ENCODE measurements at regions not wholly inside any gene's neighbourhood (a gene's known extent, or its start where the extent isn't known, plus 50 kb on each side); places are given as distances from the start of the nearest gene placed in this dataset.

- no peak overlapping the region for H3K27ac ChIP-seq (ENCODE audit: low read length)
- no CpG with 5 or more reads among the region's 17 CpGs for WGBS (ENCODE audit: insufficient coverage, insufficient read length)
- H3K27me3 ChIP-seq (ENCODE audit: control insufficient read depth, insufficient read depth, low read length), result no peaks in the 10 kb centered on the region
- DNase-seq (ENCODE audit: low read depth, low spot score), result no peak
- H3K9me3 ChIP-seq (ENCODE audit: control insufficient read depth, insufficient read depth, low read length), result no peaks in the 10 kb centered on the region
- no peaks in the 10 kb centered on the region for H3K36me3 ChIP-seq (ENCODE audit: control insufficient read depth, insufficient read depth, low read length)
- peaks cover 1% of the 10 kb centered on the region; the same call in 1 of the 2 replicates for H3K4me1 ChIP-seq (ENCODE audit: control insufficient read depth, insufficient read depth, low read length)
- no peak overlapping the region for H3K4me3 ChIP-seq (ENCODE audit: low read length)
Measured at GRCh38 chr16:85357924-85358505, 245.7 kb upstream of the CIBAR2 start.

- no CpG with 5 or more reads among the region's 10 CpGs for WGBS (ENCODE audit: insufficient coverage, insufficient read length)
- Histone ChIP-seq H3K4me1 (ENCODE audit: control insufficient read depth, insufficient read depth, low read length) (peaks cover 1% of the 10 kb centered on the region; the same call in 1 of the 2 replicates), H3K27me3 (ENCODE audit: control insufficient read depth, insufficient read depth, low read length) (no peaks in the 10 kb centered on the region), H3K36me3 (ENCODE audit: control insufficient read depth, insufficient read depth, low read length) (no peaks in the 10 kb centered on the region), H3K27ac (ENCODE audit: low read length) (no peak overlapping the region), H3K9me3 (ENCODE audit: control insufficient read depth, insufficient read depth, low read length) (no peaks in the 10 kb centered on the region), H3K4me3 (ENCODE audit: low read length) (no peak overlapping the region)
- DNase-seq (ENCODE audit: low read depth, low spot score), result no peak
Measured at GRCh38 chr16:85358704-85359146, 246.5 kb upstream of the CIBAR2 start.

GRCh38 chr16:85359147-85359822, 247.0 kb upstream of the CIBAR2 start:
- no peak overlapping the region for H3K4me3 ChIP-seq (ENCODE audit: low read length)
- H3K27ac ChIP-seq (ENCODE audit: low read length), result no peak overlapping the region
- WGBS (ENCODE audit: insufficient coverage, insufficient read length), result no CpG with 5 or more reads among the region's 21 CpGs
- no peaks in the 10 kb centered on the region for H3K36me3 ChIP-seq (ENCODE audit: control insufficient read depth, insufficient read depth, low read length)
- DNase-seq (ENCODE audit: low read depth, low spot score), result no peak
- H3K4me1 ChIP-seq (ENCODE audit: control insufficient read depth, insufficient read depth, low read length), result peaks cover 1% of the 10 kb centered on the region; the same call in 1 of the 2 replicates
- no peaks in the 10 kb centered on the region for H3K27me3 ChIP-seq (ENCODE audit: control insufficient read depth, insufficient read depth, low read length)
- H3K9me3 ChIP-seq (ENCODE audit: control insufficient read depth, insufficient read depth, low read length), result no peaks in the 10 kb centered on the region

GRCh38 chr16:85360323-85361277, 248.3 kb upstream of the CIBAR2 start:
- Histone ChIP-seq H3K36me3 (ENCODE audit: control insufficient read depth, insufficient read depth, low read length) (no peaks in the 10 kb centered on the region), H3K27me3 (ENCODE audit: control insufficient read depth, insufficient read depth, low read length) (no peaks in the 10 kb centered on the region), H3K9me3 (ENCODE audit: control insufficient read depth, insufficient read depth, low read length) (no peaks in the 10 kb centered on the region), H3K4me3 (ENCODE audit: low read length) (no peak overlapping the region), H3K4me1 (ENCODE audit: control insufficient read depth, insufficient read depth, low read length) (no peaks in the 10 kb centered on the region), H3K27ac (ENCODE audit: low read length) (no peak overlapping the region)
- DNase-seq (ENCODE audit: low read depth, low spot score), result no peak
- WGBS (ENCODE audit: insufficient coverage, insufficient read length), result no CpG with 5 or more reads among the region's 38 CpGs

DNA sequence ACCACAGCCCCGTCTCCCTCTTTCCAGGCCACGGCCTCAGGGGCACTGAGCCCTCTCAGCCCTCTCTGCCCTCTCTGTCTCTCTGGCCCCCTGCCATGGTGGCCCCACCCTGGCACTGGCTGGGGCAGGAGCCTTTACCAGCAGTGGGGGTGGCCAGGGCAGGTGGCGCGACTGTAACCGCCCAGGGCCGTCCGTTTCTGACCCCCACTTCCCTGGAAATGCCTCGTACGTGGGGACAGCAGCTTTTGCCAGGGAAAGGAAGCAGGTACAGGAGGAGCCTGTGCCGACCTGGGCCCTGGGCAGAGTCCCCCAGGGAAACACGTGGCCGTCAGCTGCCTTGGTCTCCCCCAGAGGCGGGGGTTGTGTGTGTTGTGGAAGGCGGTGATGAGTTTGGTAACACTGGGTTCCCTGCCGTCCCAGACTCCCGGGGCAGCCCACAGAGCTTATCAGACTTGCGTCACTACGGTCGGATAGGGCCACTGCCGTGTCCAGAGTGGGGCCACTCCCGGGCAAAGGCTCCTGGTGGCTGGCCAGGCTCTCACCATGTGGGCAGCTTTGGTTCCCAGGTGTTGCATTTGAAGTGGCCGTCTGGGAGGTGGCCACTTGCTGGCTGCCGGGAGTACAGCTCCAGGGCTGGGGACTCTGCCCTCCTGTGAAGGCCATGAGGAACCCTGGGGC, 249.3 kb upstream of the CIBAR2 start:
- no CpG with 5 or more reads among the region's 23 CpGs for WGBS (ENCODE audit: insufficient coverage, insufficient read length)
- H3K9me3 ChIP-seq (ENCODE audit: control insufficient read depth, insufficient read depth, low read length), result no peaks in the 10 kb centered on the region
- H3K36me3 ChIP-seq (ENCODE audit: control insufficient read depth, insufficient read depth, low read length), result no peaks in the 10 kb centered on the region
- no peaks in the 10 kb centered on the region for H3K27me3 ChIP-seq (ENCODE audit: control insufficient read depth, insufficient read depth, low read length)
- no peak overlapping the region for H3K27ac ChIP-seq (ENCODE audit: low read length)
- DNase-seq (ENCODE audit: low read depth, low spot score), result no peak
- H3K4me3 ChIP-seq (ENCODE audit: low read length), result no peak overlapping the region
- peaks cover 4% of the 10 kb centered on the region; the same call in 1 of the 2 replicates for H3K4me1 ChIP-seq (ENCODE audit: control insufficient read depth, insufficient read depth, low read length)

DNA sequence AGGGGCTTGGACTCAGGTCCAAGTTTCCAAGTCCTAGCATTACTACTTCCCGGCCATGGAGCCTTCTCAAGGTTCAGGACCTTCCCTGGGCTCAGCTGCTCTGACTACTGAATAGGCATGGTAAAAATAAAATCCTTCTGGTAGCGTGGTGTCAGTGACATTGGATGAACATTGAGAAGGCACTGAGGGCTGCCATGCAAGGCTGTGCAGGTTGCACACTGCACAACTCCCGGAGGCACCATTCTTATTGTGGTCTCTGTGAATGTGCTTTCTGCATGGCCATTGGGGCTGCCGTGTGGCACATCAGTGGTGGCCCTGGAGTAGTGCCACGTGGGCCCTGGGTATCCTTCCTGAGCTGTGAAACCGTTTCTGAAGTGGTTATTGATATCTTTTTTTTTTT, 250.2 kb upstream of the CIBAR2 start:
- peaks cover 4% of the 10 kb centered on the region; the same call in 1 of the 2 replicates for H3K4me1 ChIP-seq (ENCODE audit: control insufficient read depth, insufficient read depth, low read length)
- WGBS (ENCODE audit: insufficient coverage, insufficient read length), result no CpG with 5 or more reads among the region's 6 CpGs
- no peak overlapping the region for H3K4me3 ChIP-seq (ENCODE audit: low read length)
- no peaks in the 10 kb centered on the region for H3K27me3 ChIP-seq (ENCODE audit: control insufficient read depth, insufficient read depth, low read length)
- H3K9me3 ChIP-seq (ENCODE audit: control insufficient read depth, insufficient read depth, low read length), result no peaks in the 10 kb centered on the region
- no peak for DNase-seq (ENCODE audit: low read depth, low spot score)
- no peak overlapping the region for H3K27ac ChIP-seq (ENCODE audit: low read length)
- H3K36me3 ChIP-seq (ENCODE audit: control insufficient read depth, insufficient read depth, low read length), result no peaks in the 10 kb centered on the region

- H3K9me3 ChIP-seq (ENCODE audit: control insufficient read depth, insufficient read depth, low read length), result no peaks in the 10 kb centered on the region
- no peak for DNase-seq (ENCODE audit: low read depth, low spot score)
- WGBS (ENCODE audit: insufficient coverage, insufficient read length), result no CpG with 5 or more reads among the region's 5 CpGs
- no peaks in the 10 kb centered on the region for H3K27me3 ChIP-seq (ENCODE audit: control insufficient read depth, insufficient read depth, low read length)
- H3K27ac ChIP-seq (ENCODE audit: low read length), result no peak overlapping the region
- no peak overlapping the region for H3K4me3 ChIP-seq (ENCODE audit: low read length)
- no peaks in the 10 kb centered on the region for H3K36me3 ChIP-seq (ENCODE audit: control insufficient read depth, insufficient read depth, low read length)
- H3K4me1 ChIP-seq (ENCODE audit: control insufficient read depth, insufficient read depth, low read length), result peaks cover 4% of the 10 kb centered on the region; the same call in 1 of the 2 replicates
Measured at GRCh38 chr16:85363427-85363826, 249.7 kb upstream of the GSE1 start.

GRCh38 chr16:85363881-85364280, 249.2 kb upstream of the GSE1 start:
- no peak for DNase-seq (ENCODE audit: low read depth, low spot score)
- H3K4me3 ChIP-seq (ENCODE audit: low read length), result no peak overlapping the region
- H3K9me3 ChIP-seq (ENCODE audit: control insufficient read depth, insufficient read depth, low read length), result no peaks in the 10 kb centered on the region
- no CpG with 5 or more reads among the region's 10 CpGs for WGBS (ENCODE audit: insufficient coverage, insufficient read length)
- H3K36me3 ChIP-seq (ENCODE audit: control insufficient read depth, insufficient read depth, low read length), result no peaks in the 10 kb centered on the region
- no peak overlapping the region for H3K27ac ChIP-seq (ENCODE audit: low read length)
- H3K4me1 ChIP-seq (ENCODE audit: control insufficient read depth, insufficient read depth, low read length), result peaks cover 4% of the 10 kb centered on the region; the same call in 1 of the 2 replicates
- H3K27me3 ChIP-seq (ENCODE audit: control insufficient read depth, insufficient read depth, low read length), result no peaks in the 10 kb centered on the region

DNA sequence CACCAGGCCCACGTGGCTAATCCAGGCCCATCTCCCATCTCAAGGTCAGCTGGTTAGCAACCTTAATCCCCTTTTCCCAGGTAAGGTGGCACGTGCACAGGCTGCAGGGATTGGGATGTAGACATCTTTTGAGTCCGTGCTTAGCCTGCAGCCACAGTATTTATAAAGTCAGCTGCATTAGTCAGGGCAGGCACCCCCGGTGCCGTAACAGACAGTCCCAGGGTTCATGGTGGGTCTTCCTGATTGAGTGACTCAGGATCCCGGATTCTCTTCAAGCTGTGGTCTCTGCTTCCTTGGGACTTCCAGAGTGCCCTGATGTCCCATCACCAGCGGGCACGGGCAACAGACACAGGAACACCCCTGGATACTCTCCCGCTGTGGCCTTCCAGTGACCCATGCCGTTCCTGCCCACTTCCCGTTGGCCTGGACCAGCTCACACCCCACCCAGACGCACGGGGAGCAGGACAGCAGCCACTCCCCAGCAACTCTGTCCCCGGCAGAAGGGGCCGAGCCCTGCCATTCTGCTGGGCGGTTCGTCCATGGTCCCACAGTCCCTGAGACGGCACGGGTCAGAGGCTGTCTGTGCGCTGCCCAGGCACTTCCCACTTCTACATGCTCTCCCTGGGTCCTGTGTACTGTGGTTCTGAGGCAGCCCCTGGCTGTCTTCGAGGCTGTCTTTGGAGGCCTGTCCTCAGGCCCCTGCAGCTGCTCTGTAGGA, 248.6 kb upstream of the GSE1 start:
- Histone ChIP-seq H3K27me3 (ENCODE audit: control insufficient read depth, insufficient read depth, low read length) (no peaks in the 10 kb centered on the region), H3K27ac (ENCODE audit: low read length) (no peak overlapping the region), H3K9me3 (ENCODE audit: control insufficient read depth, insufficient read depth, low read length) (no peaks in the 10 kb centered on the region), H3K36me3 (ENCODE audit: control insufficient read depth, insufficient read depth, low read length) (no peaks in the 10 kb centered on the region), H3K4me3 (ENCODE audit: low read length) (no peak overlapping the region), H3K4me1 (ENCODE audit: control insufficient read depth, insufficient read depth, low read length) (peaks cover 4% of the 10 kb centered on the region; the same call in 1 of the 2 replicates)
- no peak for DNase-seq (ENCODE audit: low read depth, low spot score)
- WGBS (ENCODE audit: insufficient coverage, insufficient read length), result no CpG with 5 or more reads among the region's 21 CpGs

All from iPS DF 6.9 (cell line).